HL-60/S4 (cell line): ENCODE measurements at regions not wholly inside any gene's neighbourhood (a gene's known extent, or its start where the extent isn't known, plus 50 kb on each side); places are given as distances from the start of the nearest gene placed in this dataset.

ENCODE experiments used
- in situ Hi-C: fragments of 300-500 bp; cut with MboI; formaldehyde crosslinking; loops from 2 replicates; pipeline ENCODE4 v1.14.3; 2022; ENCODE audit warnings: low sequenced_read_pairs

DNA sequence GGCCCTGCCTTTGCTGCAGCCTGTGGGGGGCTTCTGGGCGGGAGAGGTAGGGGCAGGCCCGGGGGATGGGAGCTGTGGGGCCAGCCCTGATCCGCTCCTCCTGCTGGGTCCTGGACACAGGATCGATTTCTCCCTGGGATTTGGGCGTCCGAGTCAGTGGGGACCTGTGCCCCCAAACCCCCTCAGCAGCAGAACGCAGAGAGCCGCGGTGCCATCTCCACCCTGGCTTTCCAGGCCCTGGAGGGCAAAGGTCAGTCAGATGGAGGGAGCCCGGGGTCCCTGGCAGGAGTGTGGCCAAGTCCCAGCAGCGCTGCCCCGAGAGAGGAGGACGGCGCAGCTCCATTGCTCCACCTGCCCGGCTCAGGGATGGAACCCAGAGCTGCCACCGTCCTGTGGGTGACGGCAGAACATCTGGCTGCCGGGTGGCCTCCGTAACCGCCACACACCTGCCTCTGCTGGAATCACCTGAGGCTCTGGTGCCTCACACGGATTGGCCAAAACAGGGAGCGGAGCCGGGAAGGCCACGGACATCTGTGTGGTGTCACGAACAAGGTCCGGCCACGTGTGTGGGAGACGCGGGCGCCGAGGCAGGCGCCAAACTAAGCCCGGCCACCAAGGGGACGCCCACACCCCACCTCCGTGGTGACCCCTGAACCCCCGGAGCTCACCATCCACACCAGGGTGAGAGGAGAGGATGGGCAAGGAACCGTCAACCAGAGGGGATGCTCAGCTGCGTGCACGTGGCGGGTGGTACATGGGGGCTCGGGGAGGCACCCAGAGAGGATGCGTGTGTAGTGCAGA lies 80.3 kb upstream of the FBRSL1 start:
- in situ Hi-C loops, result no loop called here

DNA sequence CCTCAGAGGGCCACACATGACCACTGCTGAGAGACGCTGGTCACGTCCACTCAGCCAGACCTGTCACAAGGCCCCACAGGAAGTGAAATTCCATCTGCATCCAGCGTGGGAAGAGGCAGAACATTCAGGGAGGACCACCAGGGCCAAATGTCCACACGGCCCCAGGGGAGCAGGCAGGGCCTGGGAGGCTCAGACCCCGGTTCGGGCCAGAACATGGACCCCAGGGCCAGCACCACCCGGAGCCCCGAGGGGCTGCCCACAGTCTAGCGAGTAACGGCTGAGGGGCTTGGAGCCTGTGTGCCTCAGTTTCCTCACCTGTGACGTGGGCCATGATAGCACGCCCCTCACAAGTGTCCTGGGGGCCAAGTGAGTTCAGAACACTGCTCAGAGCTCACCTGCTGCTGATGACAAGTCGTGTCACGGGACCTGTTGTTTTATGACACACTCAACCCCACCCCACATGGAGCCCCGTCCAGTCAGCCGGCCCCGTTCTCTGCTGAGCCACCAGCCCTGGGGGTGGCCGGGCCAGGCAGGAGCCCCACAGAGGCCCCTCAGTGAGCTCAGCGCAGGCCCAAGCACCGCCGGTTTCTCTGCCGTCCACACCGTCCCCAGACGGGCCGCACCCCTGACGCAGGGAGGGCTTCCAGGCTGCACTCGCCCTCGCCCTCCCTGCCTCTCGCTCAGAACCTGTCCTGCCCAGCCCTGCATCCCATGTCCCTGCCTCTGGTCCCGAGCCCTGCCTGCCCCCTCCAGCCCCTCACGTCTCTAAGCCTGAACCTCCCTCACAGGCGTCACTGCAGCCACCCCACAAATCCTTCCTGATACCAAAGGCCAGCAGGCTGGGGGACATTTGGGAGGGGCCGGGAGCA lies 79.5 kb upstream of the GALNT9 start:
- in situ Hi-C loops, result no loop called here

DNA sequence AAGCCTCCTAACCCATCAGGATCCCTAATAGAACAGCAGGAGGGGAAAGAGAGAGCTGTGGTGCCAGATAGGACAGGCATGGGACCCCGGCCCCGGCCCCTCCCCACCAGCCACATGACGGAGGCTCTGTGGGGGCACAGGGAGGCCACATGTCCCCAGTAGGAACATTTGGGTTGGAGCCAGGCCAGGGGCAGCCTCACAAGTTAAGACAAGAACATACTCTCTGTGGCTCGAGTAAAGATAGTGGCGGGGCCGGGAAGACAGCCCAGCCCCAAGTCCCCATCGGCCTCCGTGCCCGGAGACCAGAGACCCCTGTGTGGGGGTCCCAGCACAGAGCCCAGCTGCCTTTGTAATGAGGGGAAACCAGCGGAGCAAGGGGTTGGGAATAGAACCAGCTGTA lies 78.6 kb upstream of the GALNT9 start:
- in situ Hi-C loops, result no loop called here

DNA sequence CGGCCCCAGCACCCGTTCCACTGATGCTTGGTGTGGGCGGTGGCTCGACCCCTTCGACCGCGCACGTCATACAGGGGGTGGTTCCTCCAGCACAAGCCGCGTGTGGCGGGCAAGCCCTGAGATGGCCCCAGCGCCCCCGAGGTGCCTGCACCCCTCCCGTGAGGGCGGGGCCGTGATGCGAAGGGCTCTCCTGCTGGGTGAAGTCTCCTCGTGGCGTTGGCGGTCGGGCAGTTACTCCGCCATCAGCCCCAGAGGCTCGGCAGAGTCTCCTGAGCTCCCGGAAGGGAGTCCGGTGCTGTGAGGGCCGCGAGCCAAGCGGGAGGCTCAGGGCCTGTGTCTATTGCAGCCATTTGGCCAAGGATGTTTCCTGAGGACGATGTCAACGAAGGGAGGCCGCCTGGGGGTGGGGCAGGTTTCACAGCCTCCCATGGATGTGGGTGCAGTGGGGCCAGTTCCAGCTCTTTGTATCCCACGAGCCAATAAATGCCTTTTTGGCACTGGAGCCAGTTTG lies 78.1 kb upstream of the GALNT9 start:
- in situ Hi-C loops, result no loop called here

DNA sequence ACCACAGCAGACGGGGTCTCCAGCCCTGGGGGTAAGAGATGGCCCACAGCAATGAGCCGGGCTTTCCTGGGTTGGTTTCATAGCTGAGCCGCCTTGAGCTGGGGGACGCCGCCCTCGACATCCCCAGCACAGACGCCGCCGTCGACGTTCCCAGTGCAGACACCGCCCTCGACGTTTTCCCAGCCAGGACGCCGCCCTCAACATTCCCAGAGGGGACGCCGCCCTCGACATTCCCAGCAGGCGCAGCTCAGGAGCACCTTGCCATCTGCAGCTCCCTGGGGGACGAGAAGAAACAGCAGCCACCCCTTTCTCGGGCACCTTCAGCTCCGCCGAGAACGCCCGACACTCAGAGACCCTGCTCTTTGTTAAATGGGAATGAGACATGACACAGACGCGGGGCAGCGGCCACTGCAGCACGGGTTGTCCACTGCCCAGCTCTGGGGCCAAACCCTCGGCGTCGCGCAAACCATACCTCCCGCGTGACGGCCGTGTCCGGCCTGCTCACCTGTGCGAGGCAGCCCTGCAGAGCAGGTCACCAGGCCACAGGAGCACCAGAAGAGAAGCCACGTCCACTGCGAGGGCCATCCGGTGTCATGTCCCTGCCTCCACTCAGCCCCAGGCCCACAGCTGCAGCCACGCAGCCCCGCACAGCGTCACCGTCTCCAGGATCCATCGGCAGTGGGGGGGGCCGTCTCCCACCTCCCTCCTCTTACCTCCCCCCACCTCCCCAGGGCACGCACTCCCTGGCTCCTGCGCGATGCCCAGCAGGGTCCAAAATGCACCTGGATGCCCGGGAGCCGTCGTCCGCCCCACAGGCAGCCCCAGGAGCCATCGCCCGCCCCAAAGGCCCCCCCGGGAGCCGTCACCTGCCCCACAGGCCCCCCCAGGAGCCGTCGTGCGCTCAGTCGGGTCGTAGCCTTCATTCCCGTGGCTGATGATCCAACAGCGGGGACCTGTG lies 77.4 kb upstream of the GALNT9 start:
- in situ Hi-C loops, result no loop called here

DNA sequence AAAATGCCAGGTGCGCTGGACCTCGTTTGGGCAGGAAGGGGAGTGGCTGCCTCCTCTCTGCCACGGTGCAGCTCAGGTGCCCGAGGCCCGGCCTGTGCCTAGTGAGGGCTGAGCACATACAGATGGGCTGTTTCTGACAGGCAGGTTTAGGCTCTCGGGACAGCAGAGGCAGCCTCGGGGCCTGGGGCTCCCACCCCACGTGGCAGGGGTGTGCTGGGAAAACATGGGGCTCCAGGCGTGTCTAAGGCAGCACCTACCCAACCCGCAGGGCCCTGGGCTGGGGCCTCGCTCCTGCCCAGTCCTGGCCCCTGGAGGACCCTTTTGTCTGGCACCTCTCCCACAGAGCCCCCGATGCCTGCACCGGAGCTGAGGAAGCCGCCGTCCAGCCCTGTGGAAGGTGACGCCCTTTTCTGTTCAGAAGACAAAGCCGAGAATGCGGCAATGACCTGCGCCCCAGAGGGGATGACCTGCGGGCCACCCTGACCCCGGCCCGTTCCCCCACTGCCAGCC lies 76.4 kb upstream of the GALNT9 start:
- in situ Hi-C loops, result no loop called here

DNA sequence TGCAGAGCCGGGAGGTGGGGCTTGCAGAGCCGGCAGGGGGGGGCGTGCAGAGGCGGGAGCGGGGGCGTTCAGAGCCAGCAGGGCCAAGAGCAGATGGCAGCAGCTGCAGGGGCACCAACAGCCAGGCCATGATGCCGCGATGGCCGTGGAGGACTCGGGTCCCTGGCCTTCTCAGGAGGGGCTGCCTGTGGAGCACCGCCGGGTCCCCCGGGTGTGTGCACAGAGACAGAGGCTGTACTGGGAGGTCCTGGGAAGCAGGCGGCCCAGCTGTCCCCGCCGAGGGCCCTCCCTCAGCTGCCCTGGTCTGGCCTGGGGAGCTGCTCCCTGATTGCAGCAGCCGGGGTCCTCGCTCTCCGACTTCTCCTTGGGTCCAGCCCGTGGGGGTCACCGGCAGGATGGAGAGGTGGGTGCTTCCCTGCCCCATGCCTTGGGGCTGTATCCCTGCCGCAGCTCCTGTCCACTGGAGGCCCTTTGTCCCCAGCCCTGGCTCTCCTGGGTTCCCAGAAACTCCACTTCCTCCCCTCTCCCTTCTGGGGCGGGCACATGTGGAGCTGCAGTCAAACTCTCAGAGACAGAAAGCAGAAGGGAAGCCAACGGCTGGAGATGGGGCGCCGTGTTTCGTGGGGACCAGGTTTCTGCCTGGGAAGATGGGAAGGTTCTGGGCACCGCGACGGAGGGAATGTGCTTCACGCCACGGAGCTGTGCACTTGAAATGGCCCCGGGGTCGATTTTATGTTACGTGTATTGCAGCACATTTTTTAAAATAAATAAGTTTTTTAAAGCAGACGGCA lies 75.8 kb upstream of the GALNT9 start:
- in situ Hi-C loops, result no loop called here

DNA sequence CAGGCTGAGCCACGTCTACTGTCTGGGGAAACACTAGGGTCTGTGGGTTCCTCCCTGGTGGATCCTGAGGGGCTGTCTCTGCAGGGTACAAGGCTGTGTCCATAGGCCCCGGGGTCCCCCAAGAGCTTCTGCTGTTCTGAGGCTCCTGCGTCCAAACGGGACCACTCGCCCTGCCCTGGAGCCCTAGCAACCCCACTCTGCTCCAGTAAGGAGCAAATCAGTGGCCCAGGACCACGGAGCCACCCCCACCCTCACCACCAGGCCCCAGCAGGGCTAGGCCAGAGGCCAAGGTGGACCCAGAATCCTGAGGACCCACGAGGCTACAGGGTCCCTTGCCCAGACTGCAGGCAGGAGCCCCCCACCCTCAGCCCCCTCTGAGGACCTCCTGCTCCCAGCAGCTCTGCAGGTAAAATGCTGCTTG lies 75.1 kb upstream of the GALNT9 start:
- in situ Hi-C loops, result no loop called here

DNA sequence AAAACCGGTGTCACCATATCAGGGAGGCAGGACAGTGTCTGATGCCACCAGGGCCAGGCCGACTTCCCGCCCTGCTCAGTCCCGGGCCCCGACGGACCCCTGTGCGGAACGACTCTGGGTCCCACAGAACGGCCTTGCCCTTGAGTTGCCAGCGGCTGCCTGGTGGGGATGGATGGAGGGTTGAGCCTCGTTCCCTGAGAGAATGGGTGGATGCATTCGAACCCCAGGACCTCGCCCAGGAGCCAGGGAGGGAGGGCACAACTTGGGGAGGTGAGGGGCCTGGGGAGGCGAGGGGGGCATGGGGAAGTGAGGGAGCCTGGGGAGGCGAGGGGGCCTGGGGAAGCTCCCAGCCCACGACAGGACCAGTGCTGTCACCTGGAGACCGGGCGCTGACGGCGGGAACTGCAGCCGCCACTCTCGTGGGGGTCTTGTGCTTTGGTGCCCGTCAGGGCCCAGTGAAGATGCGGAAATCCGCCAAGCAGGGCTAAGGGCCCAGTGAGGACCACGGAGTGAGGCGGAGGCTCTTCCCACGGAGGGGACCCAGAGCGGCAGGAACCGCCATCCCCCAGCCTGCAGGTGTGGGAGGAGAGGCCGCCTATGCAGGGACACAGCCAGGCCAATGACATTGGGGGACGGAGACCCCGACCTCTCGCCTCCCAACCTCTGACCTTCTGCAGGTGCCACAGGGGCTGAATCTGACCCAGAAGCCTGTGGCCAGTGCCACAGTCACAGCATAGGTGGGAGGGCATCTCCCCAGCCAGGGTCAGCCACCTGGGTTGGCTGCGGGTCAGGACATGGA lies 74.4 kb upstream of the GALNT9 start:
- in situ Hi-C loops, result no loop called here

DNA sequence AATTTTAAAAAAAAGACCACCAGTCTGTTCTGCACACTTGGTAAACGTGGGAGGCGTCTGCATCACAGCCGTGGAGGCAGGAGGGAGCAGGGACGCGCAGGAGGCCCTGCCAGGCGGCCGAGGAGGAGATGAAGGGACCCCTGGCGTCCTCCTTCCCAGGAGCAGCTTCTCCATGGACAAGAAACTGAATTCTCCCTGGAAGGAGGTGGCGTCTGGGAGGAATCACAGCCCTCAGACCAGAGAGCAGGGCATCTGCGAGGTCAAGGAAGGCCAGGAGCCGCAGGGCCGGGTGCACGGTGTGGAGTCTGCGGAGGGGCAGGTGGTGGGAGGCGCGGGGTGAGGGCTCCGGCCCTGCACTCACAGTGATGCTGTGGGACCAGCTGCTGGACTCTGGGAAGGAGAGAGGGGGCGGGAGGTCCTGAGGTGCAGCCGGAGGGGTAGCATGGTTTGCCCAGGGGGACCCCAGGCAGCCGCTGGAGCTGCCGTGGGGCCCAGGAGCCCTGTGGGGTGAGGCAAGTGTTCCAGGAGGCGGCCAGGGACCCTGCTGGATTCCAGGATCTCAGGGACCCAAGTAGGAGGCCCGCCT lies 73.5 kb upstream of the GALNT9 start:
- in situ Hi-C loops, result no loop called here

DNA sequence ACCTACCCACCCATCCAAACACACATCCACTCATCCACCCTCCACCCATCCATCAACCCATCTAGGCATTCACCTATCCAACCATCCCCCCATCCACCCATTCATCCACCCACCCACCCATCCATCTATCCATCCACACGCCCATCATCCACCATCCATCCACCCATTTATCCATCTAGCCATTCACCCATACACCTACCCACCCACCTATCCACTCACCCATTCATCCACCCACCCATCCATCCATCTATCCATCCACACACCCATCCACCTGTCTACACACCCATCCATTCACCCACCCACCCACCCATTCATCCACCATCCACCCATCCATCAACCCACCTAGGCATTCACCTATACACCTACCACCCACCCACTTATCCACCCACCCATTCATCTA lies 72.6 kb upstream of the GALNT9 start:
- in situ Hi-C loops, result no loop called here

DNA sequence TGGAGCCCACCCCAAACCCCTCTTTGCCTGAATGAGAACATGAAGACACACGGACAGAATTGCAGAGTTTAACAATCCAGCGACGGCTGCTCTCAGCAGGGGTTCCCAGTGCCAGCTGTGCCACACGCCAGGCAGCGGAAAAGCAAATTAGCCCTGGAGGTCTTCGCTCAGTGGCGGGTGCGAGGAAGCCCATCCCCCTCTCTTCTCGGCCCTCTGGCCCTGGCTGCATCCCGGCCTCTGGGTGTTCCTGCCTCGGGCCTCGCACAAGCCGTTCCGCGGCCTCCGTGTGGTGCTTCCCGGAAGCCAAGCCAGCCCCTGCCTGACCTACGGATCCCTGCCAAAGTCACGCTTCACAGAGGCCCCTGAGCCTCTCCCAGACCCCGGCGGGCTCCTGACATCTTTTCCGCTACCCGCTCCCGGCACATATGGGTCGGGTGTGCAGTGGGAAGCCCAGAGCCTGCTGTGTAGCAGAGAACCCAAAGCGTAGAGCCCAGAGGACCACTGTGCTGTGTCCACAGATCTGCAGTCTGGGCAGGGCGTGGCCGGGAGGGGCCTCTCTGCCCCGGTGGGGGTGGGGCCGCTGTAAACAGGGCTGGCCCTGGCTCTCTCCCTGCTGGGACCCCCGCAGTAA lies 70.7 kb upstream of the GALNT9 start:
- in situ Hi-C loops, result no loop called here

DNA sequence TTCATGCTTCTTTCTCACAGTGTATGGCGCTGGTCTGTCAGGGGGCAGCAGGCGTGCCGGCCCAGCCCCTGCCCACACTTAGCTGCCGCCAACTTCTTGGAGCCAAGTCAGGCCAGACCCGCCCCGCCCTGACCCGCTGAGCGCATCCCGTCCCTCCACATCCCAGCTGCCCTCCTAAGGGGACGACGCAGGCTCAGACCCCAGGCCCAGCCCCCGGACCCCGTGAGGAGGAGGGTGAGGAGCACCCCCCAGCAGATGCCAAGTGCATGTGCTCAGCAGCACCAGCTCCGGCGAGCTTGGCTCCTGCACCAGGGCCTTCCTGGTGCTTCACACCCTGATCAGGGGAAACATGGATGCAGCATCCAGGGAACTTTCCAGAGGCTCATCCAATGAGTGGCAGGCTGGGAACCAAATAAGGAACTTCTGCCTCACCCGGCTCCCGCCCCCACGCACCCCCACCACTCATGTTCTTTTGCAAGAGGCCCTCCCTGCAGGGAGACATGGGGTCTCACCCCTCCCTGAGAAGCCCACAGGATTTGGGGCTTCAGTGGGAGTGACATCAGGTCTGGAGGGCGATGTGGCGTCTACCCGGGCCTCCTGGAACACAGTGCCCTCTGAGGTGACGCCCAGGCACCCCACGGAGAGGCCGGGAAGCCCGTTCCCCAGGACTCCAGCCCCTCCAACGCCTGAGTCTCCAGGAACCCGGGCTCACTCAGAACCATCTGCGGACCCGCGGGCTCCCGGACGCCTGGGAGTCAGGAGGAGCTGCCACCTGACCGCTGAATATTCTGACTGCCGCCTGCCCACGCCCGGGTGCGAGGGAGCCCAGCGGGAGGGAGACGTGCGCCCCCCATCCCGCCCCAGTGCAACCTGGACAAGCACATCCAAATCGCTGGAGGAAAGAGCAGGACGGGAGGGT lies 70.0 kb upstream of the GALNT9 start:
- in situ Hi-C loops, result no loop called here

DNA sequence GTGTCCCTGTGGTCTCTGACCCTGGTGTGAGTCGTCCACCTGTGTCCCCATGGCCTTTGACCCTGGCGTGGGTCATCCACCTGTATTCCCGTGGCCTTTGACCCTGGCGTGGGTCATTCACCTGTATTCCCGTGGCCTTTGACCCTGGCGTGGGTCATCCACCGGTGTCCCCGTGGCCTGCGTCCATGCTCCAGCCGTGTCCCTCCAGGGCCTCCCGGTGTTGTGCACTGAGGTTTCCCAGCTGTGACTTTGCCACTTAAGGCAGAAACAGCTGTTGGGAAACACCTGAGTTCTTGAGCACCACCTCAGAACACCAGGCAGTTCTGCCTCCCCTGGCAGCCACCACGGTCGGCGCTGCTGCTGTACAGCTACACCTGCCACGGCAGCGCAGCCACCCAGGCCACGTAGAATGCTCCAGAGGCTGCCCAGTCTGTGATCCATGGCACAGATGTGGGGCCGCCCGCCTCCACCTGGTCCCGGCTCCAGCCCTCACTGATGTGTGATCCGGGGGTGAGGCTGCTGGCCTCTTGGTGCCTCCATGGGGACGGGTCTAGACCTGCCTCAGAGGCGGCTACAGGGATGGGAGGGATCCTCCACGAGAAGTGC lies 69.1 kb upstream of the GALNT9 start:
- in situ Hi-C loops, result no loop called here

DNA sequence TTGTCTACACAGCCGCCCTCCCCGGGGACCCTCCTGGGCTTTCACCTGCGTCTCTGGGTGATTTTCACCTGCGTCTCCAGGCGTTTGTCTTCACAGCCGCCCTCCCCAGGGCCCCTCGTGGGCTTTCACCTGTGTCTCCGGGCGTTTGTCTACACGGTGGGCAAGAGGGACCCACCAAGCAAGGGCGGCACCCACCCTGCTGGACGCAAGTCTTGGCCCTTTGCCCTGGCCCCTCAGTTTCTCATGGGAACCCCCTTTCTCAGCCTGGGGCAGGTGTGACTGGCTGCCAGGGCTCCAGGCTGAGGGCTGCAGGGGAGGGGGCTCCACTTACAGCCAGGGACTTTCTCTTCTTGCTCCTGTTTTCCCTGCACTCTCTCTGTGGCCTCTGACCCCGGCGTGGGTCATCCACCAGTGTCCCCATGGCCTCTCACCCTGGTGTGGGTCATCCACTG lies 68.6 kb upstream of the GALNT9 start:
- in situ Hi-C loops, result no loop called here

DNA sequence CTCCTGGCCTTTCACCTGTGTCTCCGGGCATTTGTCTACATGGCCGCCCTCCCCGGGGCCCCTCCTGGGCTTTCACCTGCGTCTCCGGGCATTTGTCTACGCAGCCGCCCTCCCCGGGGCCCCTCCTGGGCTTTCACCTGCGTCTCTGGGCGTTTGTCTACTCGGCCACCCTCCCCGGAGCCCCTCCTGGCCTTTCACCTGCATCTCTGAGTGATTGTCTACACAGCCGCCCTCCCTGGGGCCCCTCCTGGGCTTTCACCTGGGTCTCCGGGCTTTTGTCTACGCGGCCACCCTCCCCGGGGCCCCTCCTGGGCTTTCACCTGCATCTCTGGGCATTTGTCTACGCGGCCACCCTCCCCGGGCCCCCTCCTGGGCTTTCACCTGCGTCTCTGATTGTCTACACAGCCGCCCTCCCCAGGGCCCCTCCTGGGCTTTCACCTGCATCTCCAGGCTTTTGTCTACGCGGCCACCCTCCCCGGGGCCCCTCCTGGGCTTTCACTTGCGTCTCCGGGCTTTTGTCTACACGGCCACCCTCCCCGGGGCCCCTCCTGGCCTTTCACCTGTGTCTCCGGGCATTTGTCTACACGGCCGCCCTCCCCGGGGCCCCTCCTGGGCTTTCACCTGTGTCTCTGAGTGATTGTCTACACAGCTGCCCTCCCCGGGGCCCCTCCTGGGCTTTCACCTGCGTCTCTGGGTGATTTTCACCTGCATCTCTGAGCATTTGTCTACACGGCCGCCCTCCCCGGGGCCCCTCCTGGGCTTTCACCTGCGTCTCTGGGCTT lies 68.0 kb upstream of the GALNT9 start:
- in situ Hi-C loops, result no loop called here
